ENCODE measurements at regions not wholly inside any gene's neighbourhood (a gene's known extent, or its start where the extent isn't known, plus 50 kb on each side); places are given as distances from the start of the nearest gene placed in this dataset.

DNA sequence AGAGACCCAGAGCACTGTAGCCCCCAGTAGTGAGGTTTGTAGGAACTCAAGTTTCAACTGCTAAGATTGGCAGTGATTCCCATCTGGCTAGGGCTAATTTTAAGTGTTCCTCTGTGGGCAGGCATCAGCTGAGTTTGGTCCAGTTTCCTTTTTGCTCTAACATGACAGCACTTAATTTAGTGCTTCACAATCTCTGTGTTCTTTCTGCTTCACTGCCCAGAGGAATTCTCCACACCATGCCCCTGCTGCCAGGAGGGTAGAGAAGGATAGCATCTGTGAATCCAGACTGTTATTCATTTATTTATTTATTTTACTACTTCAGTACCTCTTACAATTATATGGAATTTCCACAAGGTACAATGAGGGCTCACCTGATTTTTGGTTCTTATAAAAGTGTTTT lies 549.9 kb upstream of the FSIP2 start (continued):
- TF ChIP-seq SMC3 (conservative IDR thresholded peaks at IDR 0.05; ENCODE audit: insufficient read depth, low read depth, low read length) = no peak
- TF ChIP-seq RBBP5 (IDR thresholded peaks at IDR 0.05; ENCODE audit: borderline replicate concordance, insufficient read depth, low read length, poor library complexity, severe bottlenecking) = no peak
- TF ChIP-seq, protein P1, sequence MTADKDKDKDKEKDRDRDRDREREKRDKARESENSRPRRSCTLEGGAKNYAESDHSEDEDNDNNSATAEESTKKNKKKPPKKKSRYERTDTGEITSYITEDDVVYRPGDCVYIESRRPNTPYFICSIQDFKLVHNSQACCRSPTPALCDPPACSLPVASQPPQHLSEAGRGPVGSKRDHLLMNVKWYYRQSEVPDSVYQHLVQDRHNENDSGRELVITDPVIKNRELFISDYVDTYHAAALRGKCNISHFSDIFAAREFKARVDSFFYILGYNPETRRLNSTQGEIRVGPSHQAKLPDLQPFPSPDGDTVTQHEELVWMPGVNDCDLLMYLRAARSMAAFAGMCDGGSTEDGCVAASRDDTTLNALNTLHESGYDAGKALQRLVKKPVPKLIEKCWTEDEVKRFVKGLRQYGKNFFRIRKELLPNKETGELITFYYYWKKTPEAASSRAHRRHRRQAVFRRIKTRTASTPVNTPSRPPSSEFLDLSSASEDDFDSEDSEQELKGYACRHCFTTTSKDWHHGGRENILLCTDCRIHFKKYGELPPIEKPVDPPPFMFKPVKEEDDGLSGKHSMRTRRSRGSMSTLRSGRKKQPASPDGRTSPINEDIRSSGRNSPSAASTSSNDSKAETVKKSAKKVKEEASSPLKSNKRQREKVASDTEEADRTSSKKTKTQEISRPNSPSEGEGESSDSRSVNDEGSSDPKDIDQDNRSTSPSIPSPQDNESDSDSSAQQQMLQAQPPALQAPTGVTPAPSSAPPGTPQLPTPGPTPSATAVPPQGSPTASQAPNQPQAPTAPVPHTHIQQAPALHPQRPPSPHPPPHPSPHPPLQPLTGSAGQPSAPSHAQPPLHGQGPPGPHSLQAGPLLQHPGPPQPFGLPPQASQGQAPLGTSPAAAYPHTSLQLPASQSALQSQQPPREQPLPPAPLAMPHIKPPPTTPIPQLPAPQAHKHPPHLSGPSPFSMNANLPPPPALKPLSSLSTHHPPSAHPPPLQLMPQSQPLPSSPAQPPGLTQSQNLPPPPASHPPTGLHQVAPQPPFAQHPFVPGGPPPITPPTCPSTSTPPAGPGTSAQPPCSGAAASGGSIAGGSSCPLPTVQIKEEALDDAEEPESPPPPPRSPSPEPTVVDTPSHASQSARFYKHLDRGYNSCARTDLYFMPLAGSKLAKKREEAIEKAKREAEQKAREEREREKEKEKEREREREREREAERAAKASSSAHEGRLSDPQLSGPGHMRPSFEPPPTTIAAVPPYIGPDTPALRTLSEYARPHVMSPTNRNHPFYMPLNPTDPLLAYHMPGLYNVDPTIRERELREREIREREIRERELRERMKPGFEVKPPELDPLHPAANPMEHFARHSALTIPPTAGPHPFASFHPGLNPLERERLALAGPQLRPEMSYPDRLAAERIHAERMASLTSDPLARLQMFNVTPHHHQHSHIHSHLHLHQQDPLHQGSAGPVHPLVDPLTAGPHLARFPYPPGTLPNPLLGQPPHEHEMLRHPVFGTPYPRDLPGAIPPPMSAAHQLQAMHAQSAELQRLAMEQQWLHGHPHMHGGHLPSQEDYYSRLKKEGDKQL (CRISPR knock-in tag; IDR thresholded peaks at IDR 0.05; ENCODE audit: borderline replicate concordance) = no peak
- TF ChIP-seq, protein P2, sequence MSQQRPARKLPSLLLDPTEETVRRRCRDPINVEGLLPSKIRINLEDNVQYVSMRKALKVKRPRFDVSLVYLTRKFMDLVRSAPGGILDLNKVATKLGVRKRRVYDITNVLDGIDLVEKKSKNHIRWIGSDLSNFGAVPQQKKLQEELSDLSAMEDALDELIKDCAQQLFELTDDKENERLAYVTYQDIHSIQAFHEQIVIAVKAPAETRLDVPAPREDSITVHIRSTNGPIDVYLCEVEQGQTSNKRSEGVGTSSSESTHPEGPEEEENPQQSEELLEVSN (IDR thresholded peaks at IDR 0.05; ENCODE audit: borderline replicate concordance in 1 of 2, extremely low read depth in 1 of 2, insufficient read depth in 1 of 2, insufficient read length in 1 of 2, low read depth in 1 of 2, low read length in 1 of 2, poor library complexity in 1 of 2, severe bottlenecking in 1 of 2) = no peak
- no peak for TF ChIP-seq ZBTB7A (IDR thresholded peaks at IDR 0.05; ENCODE audit: borderline replicate concordance, control insufficient read depth, low read depth, low read length)
- TF ChIP-seq NBN (IDR thresholded peaks at IDR 0.05; ENCODE audit: low read depth) = no peak
- TF ChIP-seq, protein P3, sequence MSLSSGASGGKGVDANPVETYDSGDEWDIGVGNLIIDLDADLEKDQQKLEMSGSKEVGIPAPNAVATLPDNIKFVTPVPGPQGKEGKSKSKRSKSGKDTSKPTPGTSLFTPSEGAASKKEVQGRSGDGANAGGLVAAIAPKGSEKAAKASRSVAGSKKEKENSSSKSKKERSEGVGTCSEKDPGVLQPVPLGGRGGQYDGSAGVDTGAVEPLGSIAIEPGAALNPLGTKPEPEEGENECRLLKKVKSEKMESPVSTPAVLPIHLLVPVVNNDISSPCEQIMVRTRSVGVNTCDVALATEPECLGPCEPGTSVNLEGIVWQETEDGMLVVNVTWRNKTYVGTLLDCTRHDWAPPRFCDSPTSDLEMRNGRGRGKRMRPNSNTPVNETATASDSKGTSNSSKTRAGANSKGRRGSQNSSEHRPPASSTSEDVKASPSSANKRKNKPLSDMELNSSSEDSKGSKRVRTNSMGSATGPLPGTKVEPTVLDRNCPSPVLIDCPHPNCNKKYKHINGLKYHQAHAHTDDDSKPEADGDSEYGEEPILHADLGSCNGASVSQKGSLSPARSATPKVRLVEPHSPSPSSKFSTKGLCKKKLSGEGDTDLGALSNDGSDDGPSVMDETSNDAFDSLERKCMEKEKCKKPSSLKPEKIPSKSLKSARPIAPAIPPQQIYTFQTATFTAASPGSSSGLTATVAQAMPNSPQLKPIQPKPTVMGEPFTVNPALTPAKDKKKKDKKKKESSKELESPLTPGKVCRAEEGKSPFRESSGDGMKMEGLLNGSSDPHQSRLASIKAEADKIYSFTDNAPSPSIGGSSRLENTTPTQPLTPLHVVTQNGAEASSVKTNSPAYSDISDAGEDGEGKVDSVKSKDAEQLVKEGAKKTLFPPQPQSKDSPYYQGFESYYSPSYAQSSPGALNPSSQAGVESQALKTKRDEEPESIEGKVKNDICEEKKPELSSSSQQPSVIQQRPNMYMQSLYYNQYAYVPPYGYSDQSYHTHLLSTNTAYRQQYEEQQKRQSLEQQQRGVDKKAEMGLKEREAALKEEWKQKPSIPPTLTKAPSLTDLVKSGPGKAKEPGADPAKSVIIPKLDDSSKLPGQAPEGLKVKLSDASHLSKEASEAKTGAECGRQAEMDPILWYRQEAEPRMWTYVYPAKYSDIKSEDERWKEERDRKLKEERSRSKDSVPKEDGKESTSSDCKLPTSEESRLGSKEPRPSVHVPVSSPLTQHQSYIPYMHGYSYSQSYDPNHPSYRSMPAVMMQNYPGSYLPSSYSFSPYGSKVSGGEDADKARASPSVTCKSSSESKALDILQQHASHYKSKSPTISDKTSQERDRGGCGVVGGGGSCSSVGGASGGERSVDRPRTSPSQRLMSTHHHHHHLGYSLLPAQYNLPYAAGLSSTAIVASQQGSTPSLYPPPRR (CRISPR knock-in tag; IDR thresholded peaks at IDR 0.05; ENCODE audit: borderline replicate concordance) = no peak
- TF ChIP-seq, protein P4, sequence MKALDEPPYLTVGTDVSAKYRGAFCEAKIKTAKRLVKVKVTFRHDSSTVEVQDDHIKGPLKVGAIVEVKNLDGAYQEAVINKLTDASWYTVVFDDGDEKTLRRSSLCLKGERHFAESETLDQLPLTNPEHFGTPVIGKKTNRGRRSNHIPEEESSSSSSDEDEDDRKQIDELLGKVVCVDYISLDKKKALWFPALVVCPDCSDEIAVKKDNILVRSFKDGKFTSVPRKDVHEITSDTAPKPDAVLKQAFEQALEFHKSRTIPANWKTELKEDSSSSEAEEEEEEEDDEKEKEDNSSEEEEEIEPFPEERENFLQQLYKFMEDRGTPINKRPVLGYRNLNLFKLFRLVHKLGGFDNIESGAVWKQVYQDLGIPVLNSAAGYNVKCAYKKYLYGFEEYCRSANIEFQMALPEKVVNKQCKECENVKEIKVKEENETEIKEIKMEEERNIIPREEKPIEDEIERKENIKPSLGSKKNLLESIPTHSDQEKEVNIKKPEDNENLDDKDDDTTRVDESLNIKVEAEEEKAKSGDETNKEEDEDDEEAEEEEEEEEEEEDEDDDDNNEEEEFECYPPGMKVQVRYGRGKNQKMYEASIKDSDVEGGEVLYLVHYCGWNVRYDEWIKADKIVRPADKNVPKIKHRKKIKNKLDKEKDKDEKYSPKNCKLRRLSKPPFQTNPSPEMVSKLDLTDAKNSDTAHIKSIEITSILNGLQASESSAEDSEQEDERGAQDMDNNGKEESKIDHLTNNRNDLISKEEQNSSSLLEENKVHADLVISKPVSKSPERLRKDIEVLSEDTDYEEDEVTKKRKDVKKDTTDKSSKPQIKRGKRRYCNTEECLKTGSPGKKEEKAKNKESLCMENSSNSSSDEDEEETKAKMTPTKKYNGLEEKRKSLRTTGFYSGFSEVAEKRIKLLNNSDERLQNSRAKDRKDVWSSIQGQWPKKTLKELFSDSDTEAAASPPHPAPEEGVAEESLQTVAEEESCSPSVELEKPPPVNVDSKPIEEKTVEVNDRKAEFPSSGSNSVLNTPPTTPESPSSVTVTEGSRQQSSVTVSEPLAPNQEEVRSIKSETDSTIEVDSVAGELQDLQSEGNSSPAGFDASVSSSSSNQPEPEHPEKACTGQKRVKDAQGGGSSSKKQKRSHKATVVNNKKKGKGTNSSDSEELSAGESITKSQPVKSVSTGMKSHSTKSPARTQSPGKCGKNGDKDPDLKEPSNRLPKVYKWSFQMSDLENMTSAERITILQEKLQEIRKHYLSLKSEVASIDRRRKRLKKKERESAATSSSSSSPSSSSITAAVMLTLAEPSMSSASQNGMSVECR (CRISPR knock-in tag; IDR thresholded peaks at IDR 0.05) = no peak
- TF ChIP-seq XRCC4 (IDR thresholded peaks at IDR 0.05; ENCODE audit: extremely low read depth, insufficient read depth, insufficient read length) = no peak
